ENCODE measurements at regions not wholly inside any gene's neighbourhood (a gene's known extent, or its start where the extent isn't known, plus 50 kb on each side); places are given as distances from the start of the nearest gene placed in this dataset.
A peak's percentile ranks its signal among the peaks of the same experiment; 100 is the strongest.

DNA sequence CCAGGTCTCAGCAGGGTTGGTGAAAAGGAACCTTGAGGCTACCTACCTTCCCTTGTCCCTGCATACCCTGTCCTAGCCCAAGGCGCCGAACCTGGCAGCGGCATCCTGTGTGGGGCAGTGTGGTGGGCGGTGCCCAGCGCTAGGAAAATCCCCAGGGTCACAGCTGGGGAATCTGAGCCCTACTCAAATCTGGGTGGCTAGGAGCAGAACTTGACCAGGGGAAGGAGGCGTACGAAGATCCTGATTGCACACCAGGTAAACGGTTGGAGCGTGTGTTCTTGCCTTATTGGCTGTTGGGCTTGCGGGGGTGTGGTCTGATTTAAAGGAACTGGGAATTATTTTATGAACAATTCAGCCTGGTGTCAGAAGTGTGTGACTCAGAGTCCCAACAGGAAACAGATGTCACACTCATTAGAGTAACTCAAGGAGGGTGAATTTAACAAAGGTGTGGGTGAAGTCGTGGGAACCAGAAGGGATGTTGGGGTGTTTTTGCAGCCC, 118.6 kb downstream of the LRIG2 start (continued):
- no peak for TF ChIP-seq ZSCAN20 (CRISPR knock-in tag; IDR thresholded peaks at IDR 0.05)
- TF ChIP-seq, protein P1, sequence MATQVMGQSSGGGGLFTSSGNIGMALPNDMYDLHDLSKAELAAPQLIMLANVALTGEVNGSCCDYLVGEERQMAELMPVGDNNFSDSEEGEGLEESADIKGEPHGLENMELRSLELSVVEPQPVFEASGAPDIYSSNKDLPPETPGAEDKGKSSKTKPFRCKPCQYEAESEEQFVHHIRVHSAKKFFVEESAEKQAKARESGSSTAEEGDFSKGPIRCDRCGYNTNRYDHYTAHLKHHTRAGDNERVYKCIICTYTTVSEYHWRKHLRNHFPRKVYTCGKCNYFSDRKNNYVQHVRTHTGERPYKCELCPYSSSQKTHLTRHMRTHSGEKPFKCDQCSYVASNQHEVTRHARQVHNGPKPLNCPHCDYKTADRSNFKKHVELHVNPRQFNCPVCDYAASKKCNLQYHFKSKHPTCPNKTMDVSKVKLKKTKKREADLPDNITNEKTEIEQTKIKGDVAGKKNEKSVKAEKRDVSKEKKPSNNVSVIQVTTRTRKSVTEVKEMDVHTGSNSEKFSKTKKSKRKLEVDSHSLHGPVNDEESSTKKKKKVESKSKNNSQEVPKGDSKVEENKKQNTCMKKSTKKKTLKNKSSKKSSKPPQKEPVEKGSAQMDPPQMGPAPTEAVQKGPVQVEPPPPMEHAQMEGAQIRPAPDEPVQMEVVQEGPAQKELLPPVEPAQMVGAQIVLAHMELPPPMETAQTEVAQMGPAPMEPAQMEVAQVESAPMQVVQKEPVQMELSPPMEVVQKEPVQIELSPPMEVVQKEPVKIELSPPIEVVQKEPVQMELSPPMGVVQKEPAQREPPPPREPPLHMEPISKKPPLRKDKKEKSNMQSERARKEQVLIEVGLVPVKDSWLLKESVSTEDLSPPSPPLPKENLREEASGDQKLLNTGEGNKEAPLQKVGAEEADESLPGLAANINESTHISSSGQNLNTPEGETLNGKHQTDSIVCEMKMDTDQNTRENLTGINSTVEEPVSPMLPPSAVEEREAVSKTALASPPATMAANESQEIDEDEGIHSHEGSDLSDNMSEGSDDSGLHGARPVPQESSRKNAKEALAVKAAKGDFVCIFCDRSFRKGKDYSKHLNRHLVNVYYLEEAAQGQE (IDR thresholded peaks at IDR 0.05): no peak

DNA sequence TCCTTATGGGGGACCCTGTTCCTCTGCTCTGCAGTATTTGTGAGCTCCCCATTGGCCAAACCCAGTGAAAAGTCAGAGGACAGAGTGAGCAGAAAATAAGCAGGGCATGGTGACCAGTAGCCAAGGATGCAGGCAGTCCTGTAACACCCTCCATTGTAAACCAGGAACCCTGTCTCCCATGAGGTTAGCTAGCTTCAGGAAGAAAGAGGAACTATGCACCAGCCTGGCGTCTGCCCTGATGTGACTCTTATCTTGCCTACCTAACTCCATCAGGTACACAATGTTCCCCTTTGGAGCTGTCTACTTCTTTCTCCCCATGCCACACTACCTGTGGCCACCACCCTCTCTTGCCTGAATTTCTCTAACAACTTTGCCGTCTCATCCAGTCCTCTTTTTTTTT, 119.2 kb downstream of the LRIG2 start:
- 91% methylated on average over 2 of the region's 2 CpGs for WGBS (ENCODE audit: missing lambda C conversion rate)
- ChIA-PET CTCF (interaction anchor here (0.7 kb wide), 1 partner anchor 51 kb away, joined by 3 read pairs; no protein-coding TSS in a partner anchor), POLR2A (no interaction called here)
- TF ChIP-seq, protein P2, sequence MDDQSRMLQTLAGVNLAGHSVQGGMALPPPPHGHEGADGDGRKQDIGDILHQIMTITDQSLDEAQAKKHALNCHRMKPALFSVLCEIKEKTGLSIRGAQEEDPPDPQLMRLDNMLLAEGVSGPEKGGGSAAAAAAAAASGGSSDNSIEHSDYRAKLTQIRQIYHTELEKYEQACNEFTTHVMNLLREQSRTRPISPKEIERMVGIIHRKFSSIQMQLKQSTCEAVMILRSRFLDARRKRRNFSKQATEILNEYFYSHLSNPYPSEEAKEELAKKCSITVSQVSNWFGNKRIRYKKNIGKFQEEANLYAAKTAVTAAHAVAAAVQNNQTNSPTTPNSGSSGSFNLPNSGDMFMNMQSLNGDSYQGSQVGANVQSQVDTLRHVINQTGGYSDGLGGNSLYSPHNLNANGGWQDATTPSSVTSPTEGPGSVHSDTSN (IDR thresholded peaks at IDR 0.05): no peak
- TF ChIP-seq CBX8 (IDR thresholded peaks at IDR 0.05): no peak
- no peaks in the 10 kb centered on the region for H3K9me3 ChIP-seq
- ATAC-seq: no peak
- no peak overlapping the region for H3K4me2 ChIP-seq
- no peak for DNase-seq (ENCODE audit: low read depth in 1 of 2, low spot score in 1 of 2)
- H3K4me3 ChIP-seq: no peak overlapping the region
- H3K27ac ChIP-seq: peak overlapping the region in 1 of 2 experiments; percentile 41; a peak in 1 of 6 replicates
- H3K4me1 ChIP-seq: peaks cover 9% of the 10 kb centered on the region; the same call in 1 of the 3 replicates
- FAIRE-seq: no peak

DNA sequence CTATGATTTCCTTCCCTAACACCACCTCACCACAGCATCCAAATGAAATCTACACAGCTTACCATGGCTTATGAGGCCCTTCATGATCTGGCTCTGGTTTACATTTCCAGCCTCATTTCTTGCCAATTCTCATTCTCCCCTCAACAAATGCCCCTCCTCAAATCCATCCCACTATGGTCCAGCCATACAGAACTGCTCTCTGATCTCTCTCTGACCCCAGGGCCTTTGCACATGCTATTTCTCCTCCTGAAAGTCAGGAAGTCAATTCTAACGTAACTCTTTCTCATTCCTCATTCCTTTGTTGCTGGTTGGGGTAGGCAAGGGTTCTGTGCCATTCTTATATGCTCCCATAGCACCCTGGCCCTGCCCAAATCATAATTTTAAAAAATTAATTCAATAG, 120.0 kb downstream of the LRIG2 start:
- POLR2A ChIA-PET: no interaction called here
- TF ChIP-seq RFX5 (IDR thresholded peaks at IDR 0.05) (no peak), FOSB (CRISPR knock-in tag; IDR thresholded peaks at IDR 0.05) (no peak), CEBPB (IDR thresholded peaks at IDR 0.05) (no peak), ZC3H11A (IDR thresholded peaks at IDR 0.05) (no peak), RARB (CRISPR knock-in tag; IDR thresholded peaks at IDR 0.05) (no peak), KDM1A (IDR thresholded peaks at IDR 0.05; ENCODE audit: low read depth) (no peak), JUNB (IDR thresholded peaks at IDR 0.05) (no peak), MYC (IDR thresholded peaks at IDR 0.05; ENCODE audit: borderline replicate concordance, low read length) (no peak), ESRRA (IDR thresholded peaks at IDR 0.05; ENCODE audit: borderline replicate concordance, low read length) (no peak), CHD2 (IDR thresholded peaks at IDR 0.05; ENCODE audit: low read length, partially characterized antibody) (no peak), FOSL2 (IDR thresholded peaks at IDR 0.05) (no peak), FOSL2 (CRISPR knock-in tag; IDR thresholded peaks at IDR 0.05) (no peak), SMC3 (IDR thresholded peaks at IDR 0.05) (no peak), KDM5A (IDR thresholded peaks at IDR 0.05) (no peak), CBX2 (IDR thresholded peaks at IDR 0.05; ENCODE audit: borderline replicate concordance, low read depth) (no peak), NR3C1 (IDR thresholded peaks at IDR 0.05) (no peak)
- TF ChIP-seq, protein P3, sequence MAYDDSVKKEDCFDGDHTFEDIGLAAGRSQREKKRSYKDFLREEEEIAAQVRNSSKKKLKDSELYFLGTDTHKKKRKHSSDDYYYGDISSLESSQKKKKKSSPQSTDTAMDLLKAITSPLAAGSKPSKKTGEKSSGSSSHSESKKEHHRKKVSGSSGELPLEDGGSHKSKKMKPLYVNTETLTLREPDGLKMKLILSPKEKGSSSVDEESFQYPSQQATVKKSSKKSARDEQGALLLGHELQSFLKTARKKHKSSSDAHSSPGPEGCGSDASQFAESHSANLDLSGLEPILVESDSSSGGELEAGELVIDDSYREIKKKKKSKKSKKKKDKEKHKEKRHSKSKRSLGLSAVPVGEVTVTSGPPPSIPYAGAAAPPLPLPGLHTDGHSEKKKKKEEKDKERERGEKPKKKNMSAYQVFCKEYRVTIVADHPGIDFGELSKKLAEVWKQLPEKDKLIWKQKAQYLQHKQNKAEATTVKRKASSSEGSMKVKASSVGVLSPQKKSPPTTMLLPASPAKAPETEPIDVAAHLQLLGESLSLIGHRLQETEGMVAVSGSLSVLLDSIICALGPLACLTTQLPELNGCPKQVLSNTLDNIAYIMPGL (CRISPR knock-in tag; IDR thresholded peaks at IDR 0.05; ENCODE audit: borderline replicate concordance): no peak
- FAIRE-seq (no peak), ATAC-seq (no peak), DNase-seq (ENCODE audit: low read depth in 1 of 2, low spot score in 1 of 2) (no peak)
- CTCF ChIA-PET: interaction anchor here (0.7 kb wide), 1 partner anchor 52 kb away, joined by 3 read pairs; no protein-coding TSS in a partner anchor
- 78% methylated on average over 1 of the region's 1 CpG for WGBS (ENCODE audit: missing lambda C conversion rate)
- Histone ChIP-seq H3K4me3 (no peak overlapping the region), H3K27ac (no peak overlapping the region), H3K4me2 (no peak overlapping the region), H3K4me1 (peaks cover 9% of the 10 kb centered on the region; the same call in 1 of the 3 replicates), H3K9me3 (no peaks in the 10 kb centered on the region)
